ENCODE measurements at regions not wholly inside any gene's neighbourhood (a gene's known extent, or its start where the extent isn't known, plus 50 kb on each side); places are given as distances from the start of the nearest gene placed in this dataset.

- WGBS (ENCODE audit: extremely low coverage, insufficient read length, low lambda C conversion rate), result no CpG with 5 or more reads among the region's 4 CpGs
- peaks cover 3% of the 10 kb centered on the region; the same call in 1 of the 2 replicates for H3K4me1 ChIP-seq (ENCODE audit: insufficient read depth, low read length)
- no peak for TF ChIP-seq CTCF (conservative IDR thresholded peaks at IDR 0.05)
- no peaks in the 10 kb centered on the region for H3K27me3 ChIP-seq (ENCODE audit: insufficient read depth, low read length)
- H3K4ac ChIP-seq (ENCODE audit: low read depth, low read length), result no peak overlapping the region
- no peak overlapping the region for H2AFZ ChIP-seq (ENCODE audit: low read length)
- H4K20me1 ChIP-seq (ENCODE audit: control insufficient read depth, insufficient read depth, insufficient read length), result no peaks in the 10 kb centered on the region
- no peak overlapping the region for H4K5ac ChIP-seq (ENCODE audit: insufficient read length, low read depth, low read length)
- no peaks in the 10 kb centered on the region for H3K79me1 ChIP-seq (ENCODE audit: insufficient read depth, low read depth, low read length, poor library complexity, severe bottlenecking)
- no peak overlapping the region for H4K91ac ChIP-seq (ENCODE audit: insufficient read length, low read depth, low read length)
- H3K27ac Mint-ChIP-seq, result no peak overlapping the region; a peak in 1 of 7 replicates
- no peak overlapping the region for H2BK15ac ChIP-seq (ENCODE audit: low read depth, low read length)
- no peak overlapping the region for H3K23ac ChIP-seq (ENCODE audit: insufficient read length, low read depth, low read length)
- no peak overlapping the region for H4K8ac ChIP-seq (replicated peaks; ENCODE audit: insufficient read length, low read depth, low read length)
- H3T11ph ChIP-seq (ENCODE audit: low read length), result no peak overlapping the region
- no peak overlapping the region for H3K27ac ChIP-seq (ENCODE audit: insufficient read length, low read depth, low read length)
- no peak overlapping the region for H3K9ac ChIP-seq (ENCODE audit: extremely low read depth, insufficient read length, low read length)
- no peaks in the 10 kb centered on the region; a peak in 1 of 7 replicates for H3K36me3 Mint-ChIP-seq (ENCODE audit: insufficient read depth in 1 of 3, low read depth in 3 of 3)
- H2BK20ac ChIP-seq (ENCODE audit: low read depth, low read length, poor library complexity, severe bottlenecking), result no peak overlapping the region
- no peak overlapping the region for H2BK12ac ChIP-seq (ENCODE audit: insufficient read length, low read depth, low read length)
- H2BK5ac ChIP-seq (ENCODE audit: insufficient read length, low read length), result no peak overlapping the region
- H3K56ac ChIP-seq (ENCODE audit: insufficient read length, low read depth, low read length), result no peak overlapping the region
- H3K4me2 ChIP-seq (ENCODE audit: insufficient read depth, insufficient read length, low read length), result no peak overlapping the region
- H3K18ac ChIP-seq (ENCODE audit: insufficient read length, low read depth, low read length), result no peak overlapping the region
- peaks cover 31 to 35% of the 10 kb centered on the region in 2 experiments for H3K4me1 Mint-ChIP-seq
- H3K9me3 Mint-ChIP-seq, result no peaks in the 10 kb centered on the region
- H3K27me3 Mint-ChIP-seq (ENCODE audit: low read depth), result peaks cover 24% of the 10 kb centered on the region
- H2BK120ac ChIP-seq (ENCODE audit: low read depth, low read length, poor library complexity, severe bottlenecking), result no peak overlapping the region
- H3K4me3 Mint-ChIP-seq, result no peak overlapping the region
- DNase-seq, result no peak
- H3K79me2 ChIP-seq (ENCODE audit: insufficient read depth, low read length), result no peaks in the 10 kb centered on the region
- H3K23me2 ChIP-seq (ENCODE audit: insufficient read length, low read depth, low read length, poor library complexity, severe bottlenecking), result peaks cover 8% of the 10 kb centered on the region
- no peaks in the 10 kb centered on the region for H3K9me3 ChIP-seq (ENCODE audit: control insufficient read depth, low read depth, low read length)
- H2AK5ac ChIP-seq (ENCODE audit: insufficient read length, low read length), result no peak overlapping the region
- H3K14ac ChIP-seq (ENCODE audit: insufficient read depth, low read length), result no peak overlapping the region
Observed at GRCh38 chr21:38915546-38915945, 109.8 kb downstream of the ETS2 start.
